CD14-positive monocyte (primary cell): ENCODE measurements at regions not wholly inside any gene's neighbourhood (a gene's known extent, or its start where the extent isn't known, plus 50 kb on each side); places are given as distances from the start of the nearest gene placed in this dataset.

Experiments
- DNase-seq, 3 donors: peaks; one replicate each; pipeline ENCODE4 v3.0.0-alpha.2; 2011 to 2022
- H2AFZ ChIP-seq: 2 replicates; pipeline ENCODE4 v1.6.0; 2012; ENCODE audit warnings: mild to moderate bottlenecking, low read depth, low read length, inconsistent platforms; ENCODE audit not compliant: insufficient read depth, poor library complexity, severe bottlenecking
- H3K27ac ChIP-seq, 2 donors: 1 replicate in 1 of 2; 2 replicates in 1 of 2; pipeline ENCODE4 v1.5.1; 2012 to 2013; ENCODE audit warnings: low read length in 2 of 2, control low read depth in 1 of 2, inconsistent platforms in 1 of 2, low read depth in 1 of 2, mild to moderate bottlenecking in 1 of 2
- H3K27me3 ChIP-seq, 2 donors: one replicate each; pipeline versions ENCODE4 v1.6.0 to v1.6.1; 2011 to 2013; ENCODE audit warnings: low read length in 2 of 2; ENCODE audit not compliant: control insufficient read depth in 2 of 2, insufficient read depth in 2 of 2
- H3K36me3 ChIP-seq, 2 donors: replicated peaks in 1 of 2; 1 replicate in 1 of 2; 2 replicates in 1 of 2; pipeline versions ENCODE4 v1.5.1 to v1.6.1; 2012 to 2013; ENCODE audit warnings: low read length in 2 of 2, control low read depth in 1 of 2, inconsistent platforms in 1 of 2, mild to moderate bottlenecking in 1 of 2; ENCODE audit not compliant: insufficient read depth in 2 of 2, control insufficient read depth in 1 of 2
- H3K4me1 ChIP-seq, 2 donors: 1 replicate in 1 of 2; 2 replicates in 1 of 2; pipeline versions ENCODE4 v1.5.1 to v1.6.1; 2012 to 2013; ENCODE audit warnings: low read length in 2 of 2, control low read depth in 1 of 2, inconsistent platforms in 1 of 2, mild to moderate bottlenecking in 1 of 2, moderate library complexity in 1 of 2; ENCODE audit not compliant: insufficient read depth in 2 of 2, control insufficient read depth in 1 of 2
- H3K4me2 ChIP-seq: replicated peaks from 2 replicates; pipeline ENCODE3; 2012; ENCODE audit warnings: low read length, moderate library complexity, mild to moderate bottlenecking; ENCODE audit not compliant: poor library complexity, severe bottlenecking; ENCODE audit errors: extremely low read depth
- H3K4me3 ChIP-seq, 3 experiments: fragments of 200-600 bp in 1 of 3; sonication (generic) in 1 of 3; replicated peaks in 1 of 3; 1 replicate in 2 of 3; 2 replicates in 1 of 3; pipeline ENCODE4 v1.5.1; 2011 to 2013; ENCODE audit warnings: low read length in 3 of 3, mild to moderate bottlenecking in 3 of 3, control low read depth in 2 of 3, low read depth in 2 of 3, inconsistent platforms in 1 of 3, moderate library complexity in 1 of 3
- H3K79me2 ChIP-seq: 2 replicates; pipeline ENCODE4 v1.6.0; 2012; ENCODE audit warnings: mild to moderate bottlenecking, control low read depth, inconsistent platforms, low read length, moderate library complexity; ENCODE audit not compliant: insufficient read depth
- H3K9ac ChIP-seq: 2 replicates; pipeline ENCODE4 v1.6.0; 2017; ENCODE audit warnings: low read length, mild to moderate bottlenecking; ENCODE audit not compliant: insufficient read depth, poor library complexity, severe bottlenecking
- H3K9me3 ChIP-seq, 2 donors: replicated peaks in 1 of 2; 1 replicate in 1 of 2; 2 replicates in 1 of 2; pipeline versions ENCODE4 v1.5.1 to v1.6.1; 2012 to 2013; ENCODE audit warnings: low read length in 2 of 2, control low read depth in 1 of 2; ENCODE audit not compliant: control insufficient read depth in 1 of 2, insufficient read depth in 1 of 2
- H4K20me1 ChIP-seq: 2 replicates; pipeline ENCODE4 v1.6.0; 2012; ENCODE audit warnings: mild to moderate bottlenecking, low read length, control low read depth, moderate library complexity; ENCODE audit not compliant: insufficient read depth
- H3K27ac Mint-ChIP-seq, 7 donors: one replicate each; pipeline ENCODE4 v1.8.0; 2020; ENCODE audit warnings: mild to moderate bottlenecking in 7 of 7, mixed read lengths in 7 of 7, moderate library complexity in 6 of 7, inconsistent platforms in 2 of 7
- H3K27me3 Mint-ChIP-seq, 3 donors: one replicate each; pipeline ENCODE4 v1.8.0; 2021 to 2022; ENCODE audit warnings: low read depth in 3 of 3, mild to moderate bottlenecking in 3 of 3, mixed read lengths in 3 of 3, moderate library complexity in 3 of 3, inconsistent platforms in 1 of 3
- H3K36me3 Mint-ChIP-seq, 2 donors: one replicate each; pipeline ENCODE4 v1.8.0; 2020; ENCODE audit warnings: mixed read lengths in 2 of 2, inconsistent platforms in 1 of 2, mild to moderate bottlenecking in 1 of 2
- H3K4me1 Mint-ChIP-seq: one replicate; pipeline ENCODE4 v1.8.0; 2020; ENCODE audit warnings: mild to moderate bottlenecking, mixed read lengths
- H3K4me3 Mint-ChIP-seq, 2 donors: one replicate each; pipeline ENCODE4 v1.8.0; 2020; ENCODE audit warnings: mild to moderate bottlenecking in 2 of 2, mixed read lengths in 2 of 2, moderate library complexity in 1 of 2
- H3K9me3 Mint-ChIP-seq, 7 donors: one replicate each; pipeline ENCODE4 v1.8.0; 2020 to 2022; ENCODE audit warnings: mixed read lengths in 7 of 7, mild to moderate bottlenecking in 6 of 7, moderate library complexity in 6 of 7, inconsistent platforms in 2 of 7
- WGBS: methylation state at CpG from one replicate; pipeline ENCODE4 v1.1.5; 2013; ENCODE audit warnings: missing lambda C conversion rate; ENCODE audit not compliant: insufficient coverage; 5-methylcytosine and 5-hydroxymethylcytosine counted together
- intact Hi-C, 2 donors: fragments of 100-400 bp; cut with micrococcal nuclease; formaldehyde crosslinking; loops; one replicate each; pipeline versions ENCODE4 v1.15.0 to v1.15.1; 2023
- TF ChIP-seq, protein P1 (sequence below): fragments of 200-600 bp; IDR thresholded peaks from one replicate; pipeline ENCODE4 v1.8.0; 2022; ENCODE audit warnings: antibody characterized with exemption, mild to moderate bottlenecking

- H3K36me3 ChIP-seq = no peaks in the 10 kb centered on the region
- H3K9me3 ChIP-seq = no peaks in the 10 kb centered on the region
- H3K27me3 ChIP-seq = no peaks in the 10 kb centered on the region
- no peak for DNase-seq
- 100% methylated on average over 1 of the region's 3 CpGs for WGBS
- Mint-ChIP-seq H3K27me3 (peaks cover 0 to 4% (median 3%) of the 10 kb centered on the region in 3 donors), H3K4me3 (no peak overlapping the region), H3K9me3 (no peaks in the 10 kb centered on the region), H3K27ac (no peak overlapping the region), H3K4me1 (peaks cover 4% of the 10 kb centered on the region), H3K36me3 (no peaks in the 10 kb centered on the region)
- H3K4me3 ChIP-seq = no peak overlapping the region
- TF ChIP-seq, protein P1, sequence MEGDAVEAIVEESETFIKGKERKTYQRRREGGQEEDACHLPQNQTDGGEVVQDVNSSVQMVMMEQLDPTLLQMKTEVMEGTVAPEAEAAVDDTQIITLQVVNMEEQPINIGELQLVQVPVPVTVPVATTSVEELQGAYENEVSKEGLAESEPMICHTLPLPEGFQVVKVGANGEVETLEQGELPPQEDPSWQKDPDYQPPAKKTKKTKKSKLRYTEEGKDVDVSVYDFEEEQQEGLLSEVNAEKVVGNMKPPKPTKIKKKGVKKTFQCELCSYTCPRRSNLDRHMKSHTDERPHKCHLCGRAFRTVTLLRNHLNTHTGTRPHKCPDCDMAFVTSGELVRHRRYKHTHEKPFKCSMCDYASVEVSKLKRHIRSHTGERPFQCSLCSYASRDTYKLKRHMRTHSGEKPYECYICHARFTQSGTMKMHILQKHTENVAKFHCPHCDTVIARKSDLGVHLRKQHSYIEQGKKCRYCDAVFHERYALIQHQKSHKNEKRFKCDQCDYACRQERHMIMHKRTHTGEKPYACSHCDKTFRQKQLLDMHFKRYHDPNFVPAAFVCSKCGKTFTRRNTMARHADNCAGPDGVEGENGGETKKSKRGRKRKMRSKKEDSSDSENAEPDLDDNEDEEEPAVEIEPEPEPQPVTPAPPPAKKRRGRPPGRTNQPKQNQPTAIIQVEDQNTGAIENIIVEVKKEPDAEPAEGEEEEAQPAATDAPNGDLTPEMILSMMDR = no peak
- no peaks in the 10 kb centered on the region for H3K79me2 ChIP-seq
- H3K4me2 ChIP-seq = no peak overlapping the region
- no peak overlapping the region for H3K9ac ChIP-seq
- H3K4me1 ChIP-seq = peaks cover 4% of the 10 kb centered on the region in 2 donors
- no peaks in the 10 kb centered on the region for H4K20me1 ChIP-seq
- intact Hi-C loops = no loop called here
- H2AFZ ChIP-seq = no peak overlapping the region
- H3K27ac ChIP-seq = no peak overlapping the region
Observed at GRCh38 chr4:123463869-123464268, 67.3 kb downstream of the SPRY1 start.

GRCh38 chr4:123465416-123465815 is 68.8 kb downstream of the SPRY1 start:
- no peaks in the 10 kb centered on the region for H3K36me3 ChIP-seq
- no peak overlapping the region for H3K27ac ChIP-seq
- no peaks in the 10 kb centered on the region for H3K79me2 ChIP-seq
- H3K9ac ChIP-seq = no peak overlapping the region
- Mint-ChIP-seq H3K27ac (no peak overlapping the region), H3K27me3 (peaks cover 0 to 4% (median 3%) of the 10 kb centered on the region in 3 donors), H3K4me1 (no peaks in the 10 kb centered on the region), H3K9me3 (no peaks in the 10 kb centered on the region), H3K4me3 (no peak overlapping the region), H3K36me3 (no peaks in the 10 kb centered on the region)
- no peak for DNase-seq
- WGBS = 90% methylated on average over 5 of the region's 6 CpGs
- H2AFZ ChIP-seq = no peak overlapping the region
- no peaks in the 10 kb centered on the region for H3K9me3 ChIP-seq
- H3K4me2 ChIP-seq = no peak overlapping the region
- no peaks in the 10 kb centered on the region for H4K20me1 ChIP-seq
- TF ChIP-seq, protein P1 = no peak
- H3K4me1 ChIP-seq = no peaks in the 10 kb centered on the region
- H3K4me3 ChIP-seq = no peak overlapping the region
- intact Hi-C loops = no loop called here
- no peaks in the 10 kb centered on the region for H3K27me3 ChIP-seq
